Esophagus muscularis mucosa (tissue), 4 donors: ENCODE measurements at regions not wholly inside any gene's neighbourhood (a gene's known extent, or its start where the extent isn't known, plus 50 kb on each side); places are given as distances from the start of the nearest gene placed in this dataset.

Experiments used
- DNase-seq: peaks from one replicate; pipeline ENCODE4 v3.0.0-alpha.2; 2017; ENCODE audit errors: extremely low spot score
- H3K27ac ChIP-seq, 4 donors: fragments of 200-600 bp; sonication (generic); replicated peaks in 1 of 4; 1 replicate in 3 of 4; 2 replicates in 1 of 4; pipeline ENCODE4 v1.5.1; 2016 to 2019; ENCODE audit warnings: mild to moderate bottlenecking in 1 of 4
- H3K27me3 ChIP-seq, 4 donors: fragments of 200-600 bp; sonication (generic); one replicate each; pipeline versions ENCODE4 v1.5.1 to v1.6.0; 2016 to 2019
- H3K36me3 ChIP-seq, 4 donors: fragments of 200-600 bp; sonication (generic); one replicate each; pipeline ENCODE4 v1.5.1; 2016 to 2019
- H3K4me1 ChIP-seq, 4 donors: fragments of 200-600 bp; sonication (generic); one replicate each; pipeline ENCODE4 v1.5.1; 2016 to 2019
- H3K4me3 ChIP-seq, 4 donors: fragments of 200-600 bp; sonication (generic); 1 replicate in 2 of 4; 2 replicates in 2 of 4; pipeline ENCODE4 v1.5.1; 2016 to 2019; ENCODE audit warnings: mild to moderate bottlenecking in 4 of 4, moderate library complexity in 1 of 4
- H3K9me3 ChIP-seq, 4 donors: fragments of 200-600 bp; sonication (generic); 1 replicate in 3 of 4; 2 replicates in 1 of 4; pipeline ENCODE4 v1.5.1; 2016 to 2019
- CTCF ChIP-seq, 3 experiments: fragments of 200-600 bp in 2 of 3; fragments of 450-650 bp in 1 of 3; sonication (generic) in 2 of 3; IDR thresholded peaks; one replicate each; pipeline ENCODE4 v1.5.1; 2017 to 2019; ENCODE audit warnings: antibody characterized with exemption in 3 of 3, mild to moderate bottlenecking in 2 of 3, moderate library complexity in 1 of 3
- EP300 ChIP-seq: sonication (generic); formaldehyde crosslinking; IDR thresholded peaks from one replicate; pipeline ENCODE4 v1.6.1; 2017; ENCODE audit warnings: antibody characterized with exemption
- POLR2A ChIP-seq: fragments of 450-650 bp; IDR thresholded peaks from one replicate; pipeline ENCODE4 v1.6.1; 2017; ENCODE audit warnings: antibody characterized with exemption, moderate library complexity, mild to moderate bottlenecking, low read depth
- POLR2AphosphoS5 ChIP-seq, 2 donors: sonication (generic); formaldehyde crosslinking; IDR thresholded peaks; one replicate each; pipeline ENCODE4 v1.6.1; 2017; ENCODE audit warnings: antibody characterized with exemption in 2 of 2
- WGBS: methylation state at CpG from one replicate; pipeline ENCODE4 v1.1.5; 2018; 5-methylcytosine and 5-hydroxymethylcytosine counted together
- intact Hi-C: fragments of 100-400 bp; cut with DNase I; formaldehyde crosslinking; loops from one replicate; pipeline ENCODE4 v1.15.1; 2023

DNA sequence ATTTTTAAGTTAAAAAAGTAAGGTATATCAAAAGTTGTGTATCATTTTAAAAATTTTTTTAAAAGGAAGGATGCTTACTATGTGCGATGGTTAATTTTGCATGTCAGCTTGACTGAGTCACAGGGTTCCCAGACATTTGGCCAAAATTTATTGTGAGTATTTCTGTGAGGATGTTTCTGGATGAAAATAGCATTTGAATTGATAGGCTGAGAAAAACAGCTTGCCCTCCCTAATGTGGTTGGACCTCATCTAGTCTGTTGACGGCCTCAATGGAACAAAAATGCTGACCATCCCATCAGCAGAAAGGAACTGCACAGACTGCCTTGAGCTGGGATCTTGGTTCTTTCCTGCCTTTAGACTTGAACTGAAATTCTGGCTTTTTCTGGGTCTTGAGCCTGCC is 724.5 kb downstream of the NCAM2 start:
- 95% methylated on average over 2 of the region's 2 CpGs for WGBS

DNA sequence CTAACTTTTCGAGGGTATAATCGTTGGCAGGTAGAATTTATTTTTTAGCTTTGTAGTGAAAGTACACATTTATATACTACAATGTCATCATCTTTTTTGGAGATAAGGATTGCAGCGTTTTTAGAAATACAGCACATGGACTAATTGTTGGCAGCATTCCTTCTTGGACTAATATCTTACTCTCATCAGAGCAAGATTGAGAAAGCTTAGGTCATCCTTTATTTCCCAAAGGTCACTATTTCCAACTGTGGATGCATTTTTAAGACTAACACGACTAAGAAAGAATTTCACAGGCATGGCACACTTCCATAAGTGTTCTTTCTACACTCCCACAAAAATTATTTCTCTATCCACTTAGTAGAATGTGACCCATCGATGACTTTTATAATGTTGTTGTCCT is 732.3 kb downstream of the NCAM2 start:
- Histone ChIP-seq H3K27me3 (no peaks in the 10 kb centered on the region), H3K9me3 (no peaks in the 10 kb centered on the region), H3K36me3 (no peaks in the 10 kb centered on the region), H3K4me1 (no peaks in the 10 kb centered on the region), H3K27ac (no peak overlapping the region), H3K4me3 (no peak overlapping the region)
- no peak for TF ChIP-seq EP300
- TF ChIP-seq CTCF (IDR thresholded peaks at IDR 0.05) = no peak
- TF ChIP-seq POLR2A = no peak
- no peak for TF ChIP-seq POLR2AphosphoS5 (IDR thresholded peaks at IDR 0.05)
- intact Hi-C loops = no loop called here
- 68% methylated on average over 5 of the region's 5 CpGs for WGBS
- no peak for DNase-seq

More for the DNA sequence above, 724.5 kb downstream of the NCAM2 start:
- no peaks in the 10 kb centered on the region for H3K36me3 ChIP-seq
- intact Hi-C loops = no loop called here
- no peak overlapping the region for H3K4me3 ChIP-seq
- no peaks in the 10 kb centered on the region for H3K9me3 ChIP-seq
- no peaks in the 10 kb centered on the region for H3K4me1 ChIP-seq
- no peak overlapping the region for H3K27ac ChIP-seq
- H3K27me3 ChIP-seq = no peaks in the 10 kb centered on the region
- TF ChIP-seq POLR2AphosphoS5 (IDR thresholded peaks at IDR 0.05) (no peak), EP300 (no peak), CTCF (IDR thresholded peaks at IDR 0.05) (no peak), POLR2A (no peak)
- DNase-seq = no peak

DNA sequence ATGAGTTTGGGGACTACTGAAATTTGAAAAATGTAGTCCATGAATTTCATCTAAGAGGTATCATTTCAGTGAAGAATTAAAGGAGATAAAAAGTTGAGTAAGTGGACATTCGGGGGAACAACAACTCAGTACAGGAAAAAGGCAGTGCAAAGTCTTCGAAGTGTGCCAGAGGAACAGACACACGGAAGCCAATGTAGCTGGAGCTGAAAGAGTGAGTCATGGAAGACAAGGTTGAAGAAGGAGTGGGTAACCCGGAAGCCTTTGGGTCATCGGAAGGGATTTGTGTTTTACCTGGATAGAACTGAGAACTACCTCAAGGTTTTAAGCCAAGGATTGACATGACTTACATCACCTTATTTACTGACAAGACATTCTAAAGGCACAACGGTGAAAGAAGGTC is 733.4 kb downstream of the NCAM2 start:
- DNase-seq = no peak
- intact Hi-C loops = no loop called here
- WGBS = 93% methylated on average over 6 of the region's 6 CpGs
- Histone ChIP-seq H3K36me3 (no peaks in the 10 kb centered on the region), H3K9me3 (no peaks in the 10 kb centered on the region), H3K27ac (no peak overlapping the region), H3K27me3 (no peaks in the 10 kb centered on the region), H3K4me3 (no peak overlapping the region), H3K4me1 (no peaks in the 10 kb centered on the region)
- no peak for TF ChIP-seq POLR2A
- no peak for TF ChIP-seq POLR2AphosphoS5 (IDR thresholded peaks at IDR 0.05)
- TF ChIP-seq EP300 = no peak

DNA sequence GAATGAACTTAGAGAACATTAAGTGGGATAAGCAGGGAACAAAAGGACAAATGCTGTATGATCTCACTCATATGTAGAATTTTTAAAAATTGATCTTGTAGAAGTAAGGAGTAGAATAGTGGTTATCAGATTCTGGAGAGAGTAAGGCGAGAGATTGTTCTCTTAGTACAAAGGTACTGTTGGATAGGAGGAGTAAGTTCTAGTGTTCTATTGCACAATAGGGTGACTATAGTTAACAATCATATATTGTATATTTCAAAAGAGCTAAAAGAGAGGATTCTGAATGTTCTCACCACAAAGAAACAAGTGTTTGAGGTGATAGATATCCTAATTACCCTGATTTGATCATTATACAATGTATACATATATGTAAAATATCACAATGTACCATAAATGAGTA is 735.9 kb downstream of the NCAM2 start:
- no peaks in the 10 kb centered on the region for H3K36me3 ChIP-seq
- H3K9me3 ChIP-seq = no peaks in the 10 kb centered on the region
- TF ChIP-seq CTCF (IDR thresholded peaks at IDR 0.05) (no peak), POLR2AphosphoS5 (IDR thresholded peaks at IDR 0.05) (no peak), EP300 (no peak)
- no peak overlapping the region for H3K4me3 ChIP-seq
- no peak overlapping the region for H3K27ac ChIP-seq
- no peaks in the 10 kb centered on the region for H3K27me3 ChIP-seq
- DNase-seq = no peak
- intact Hi-C loops = no loop called here
- no peaks in the 10 kb centered on the region for H3K4me1 ChIP-seq
- WGBS = 90% methylated on average over 1 of the region's 1 CpG

DNA sequence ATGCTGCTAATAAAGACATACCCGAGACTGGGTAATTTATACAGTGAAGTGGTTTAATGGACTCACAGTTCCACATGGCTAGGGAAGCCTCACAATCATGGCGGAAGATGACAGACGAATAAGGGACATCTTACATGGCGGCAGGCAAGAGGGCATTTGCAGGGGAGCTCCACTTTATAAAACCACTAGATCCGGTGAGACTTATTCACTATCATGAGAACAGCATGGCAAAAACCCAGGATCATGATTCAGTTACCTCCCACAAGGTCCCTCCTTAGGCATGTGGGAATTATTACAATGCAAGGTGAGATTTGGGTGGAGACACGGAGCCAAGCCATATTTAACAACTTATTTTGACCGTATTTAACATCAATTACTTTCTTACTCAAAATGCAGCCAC is 739.0 kb downstream of the NCAM2 start:
- intact Hi-C loops = no loop called here
- Histone ChIP-seq H3K9me3 (no peaks in the 10 kb centered on the region), H3K27ac (no peak overlapping the region), H3K36me3 (no peaks in the 10 kb centered on the region), H3K4me3 (no peak overlapping the region), H3K4me1 (no peaks in the 10 kb centered on the region), H3K27me3 (no peaks in the 10 kb centered on the region)
- no peak for TF ChIP-seq CTCF (IDR thresholded peaks at IDR 0.05)
- WGBS = 65% methylated on average over 7 of the region's 7 CpGs
- DNase-seq = no peak
